SU-DHL-6 (cell line): ENCODE measurements at regions not wholly inside any gene's neighbourhood (a gene's known extent, or its start where the extent isn't known, plus 50 kb on each side); places are given as distances from the start of the nearest gene placed in this dataset.
"Not testable (repeated sequence)": the region's sequence is repeated elsewhere in the genome, so short reads cannot be mapped to it uniquely, and the experiment has no call there.

Experiments used
- H2AFZ ChIP-seq: fragments of 200-600 bp; sonication (generic); 2 replicates; pipeline ENCODE4 v1.6.1; 2014; ENCODE audit warnings: low read depth, mild to moderate bottlenecking, moderate library complexity, mixed read lengths, antibody characterized with exemption, low read length; ENCODE audit not compliant: severe bottlenecking
- H3F3A ChIP-seq: fragments of 200-600 bp; shearing (Covaris generic); 2 replicates; pipeline ENCODE4 v1.6.0; 2016; ENCODE audit warnings: antibody characterized with exemption, mild to moderate bottlenecking; ENCODE audit not compliant: insufficient read depth
- H3K27ac ChIP-seq: fragments of 200-600 bp; sonication (generic); 2 replicates; pipeline ENCODE4 v1.5.1; 2016; ENCODE audit warnings: low read depth, mild to moderate bottlenecking, low read length, moderate library complexity, mixed read lengths
- H3K27me3 ChIP-seq: fragments of 200-600 bp; sonication (generic), shearing (Covaris generic); 2 replicates; pipeline ENCODE4 v1.6.0; 2014; ENCODE audit warnings: mild to moderate bottlenecking, low read length
- H3K36me3 ChIP-seq: fragments of 200-600 bp; sonication (generic); 2 replicates; pipeline ENCODE4 v1.6.1; 2014; ENCODE audit warnings: mild to moderate bottlenecking, low read length, mixed read lengths
- H3K4me2 ChIP-seq: fragments of 300-600, 200-600 bp; shearing (Covaris generic), sonication (generic); 2 replicates; pipeline ENCODE4 v1.6.0; 2014; ENCODE audit warnings: low read length, low read depth, mild to moderate bottlenecking; ENCODE audit not compliant: poor library complexity, severe bottlenecking
- H3K4me3 ChIP-seq: fragments of 200-600 bp; sonication (generic); 2 replicates; pipeline ENCODE4 v1.5.1; 2014; ENCODE audit warnings: antibody characterized with exemption, low read length, mild to moderate bottlenecking, mixed read lengths; ENCODE audit not compliant: insufficient read depth, poor library complexity, severe bottlenecking
- H3K79me2 ChIP-seq: fragments of 200-600 bp; sonication (generic); 2 replicates; pipeline ENCODE4 v1.6.1; 2014; ENCODE audit warnings: mild to moderate bottlenecking, low read length, moderate library complexity; ENCODE audit not compliant: insufficient read depth
- H3K9ac ChIP-seq: fragments of 200-600 bp; sonication (generic); 2 replicates; pipeline ENCODE4 v1.7.0; 2014; ENCODE audit warnings: mild to moderate bottlenecking, low read length
- H3K9me2 ChIP-seq: fragments of 200-600 bp; sonication (generic); replicated peaks from 2 replicates; pipeline ENCODE4 v1.6.1; 2014; ENCODE audit warnings: low read length; ENCODE audit not compliant: insufficient read depth
- H3K9me3 ChIP-seq: fragments of 200-600 bp; sonication (generic); 2 replicates; pipeline ENCODE4 v1.6.1; 2014; ENCODE audit warnings: low read length, mixed read lengths; ENCODE audit not compliant: insufficient read depth
- H4K20me1 ChIP-seq: fragments of 200-600 bp; sonication (generic); 2 replicates; pipeline ENCODE4 v1.6.1; 2014; ENCODE audit warnings: low read depth, mild to moderate bottlenecking, antibody characterized with exemption, low read length, moderate library complexity, mixed read lengths
- CTCF ChIP-seq: fragments of 200-600 bp; sonication (generic); IDR thresholded peaks from one replicate; pipeline ENCODE4 v1.5.1; 2017; ENCODE audit warnings: antibody characterized with exemption, mild to moderate bottlenecking, low read length, moderate library complexity; ENCODE audit not compliant: insufficient read depth, poor library complexity, severe bottlenecking
- EZH2phosphoT487 ChIP-seq: fragments of 200-600 bp; sonication (generic), shearing (Covaris generic); conservative IDR thresholded peaks from 2 replicates; pipeline ENCODE4 v1.6.1; 2018; ENCODE audit warnings: mild to moderate bottlenecking, antibody characterized with exemption, low read length, moderate library complexity, mixed read lengths

- no peaks in the 10 kb centered on the region for H3K9me2 ChIP-seq
- no peak overlapping the region for H3K4me3 ChIP-seq
- no peaks in the 10 kb centered on the region for H3F3A ChIP-seq
- H3K36me3 ChIP-seq = no peaks in the 10 kb centered on the region
- H2AFZ ChIP-seq = no peak overlapping the region
- H3K27me3 ChIP-seq = no peaks in the 10 kb centered on the region
- H4K20me1 ChIP-seq = no peaks in the 10 kb centered on the region
- no peak overlapping the region for H3K27ac ChIP-seq
- H3K9ac ChIP-seq = no peak overlapping the region
- H3K9me3 ChIP-seq = no peaks in the 10 kb centered on the region
- no peak overlapping the region for H3K4me2 ChIP-seq
- H3K79me2 ChIP-seq = no peaks in the 10 kb centered on the region
- no peak for TF ChIP-seq CTCF
- no peak for TF ChIP-seq EZH2phosphoT487
Observed at GRCh38 chr5:4584982-4585381, 555.1 kb upstream of the ADAMTS16 start.

DNA sequence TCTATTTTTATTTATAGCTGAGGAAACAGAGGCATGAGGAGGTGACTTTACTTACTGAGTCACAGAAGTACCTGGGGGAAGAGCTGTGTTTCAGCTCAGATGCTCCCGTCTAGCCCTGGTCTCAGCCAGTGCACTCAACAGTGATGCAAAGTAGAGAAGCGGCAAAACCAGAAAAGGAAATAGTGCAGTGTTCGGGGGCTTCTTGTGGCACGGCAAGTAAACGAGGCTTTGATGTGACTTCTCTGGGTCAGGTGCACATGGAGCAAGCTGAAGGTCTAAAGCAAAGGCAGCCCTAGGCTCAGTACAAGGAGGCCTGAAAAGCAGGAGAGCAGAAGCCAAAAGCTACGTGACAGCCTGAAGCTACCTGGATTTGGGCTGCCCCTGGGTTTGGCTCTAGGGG lies 526.7 kb upstream of the ADAMTS16 start:
- Histone ChIP-seq H3K36me3 (no peaks in the 10 kb centered on the region), H3K27me3 (no peaks in the 10 kb centered on the region), H3K9me2 (no peaks in the 10 kb centered on the region), H3K27ac (no peak overlapping the region), H3K79me2 (no peaks in the 10 kb centered on the region), H3F3A (no peaks in the 10 kb centered on the region), H3K4me3 (no peak overlapping the region), H2AFZ (no peak overlapping the region), H3K9ac (no peak overlapping the region), H3K9me3 (no peaks in the 10 kb centered on the region), H4K20me1 (no peaks in the 10 kb centered on the region), H3K4me2 (no peak overlapping the region)
- TF ChIP-seq EZH2phosphoT487 (no peak), CTCF (no peak)

GRCh38 chr5:4614088-4614487 lies 526.0 kb upstream of the ADAMTS16 start:
- H3K4me2 ChIP-seq = no peak overlapping the region

DNA sequence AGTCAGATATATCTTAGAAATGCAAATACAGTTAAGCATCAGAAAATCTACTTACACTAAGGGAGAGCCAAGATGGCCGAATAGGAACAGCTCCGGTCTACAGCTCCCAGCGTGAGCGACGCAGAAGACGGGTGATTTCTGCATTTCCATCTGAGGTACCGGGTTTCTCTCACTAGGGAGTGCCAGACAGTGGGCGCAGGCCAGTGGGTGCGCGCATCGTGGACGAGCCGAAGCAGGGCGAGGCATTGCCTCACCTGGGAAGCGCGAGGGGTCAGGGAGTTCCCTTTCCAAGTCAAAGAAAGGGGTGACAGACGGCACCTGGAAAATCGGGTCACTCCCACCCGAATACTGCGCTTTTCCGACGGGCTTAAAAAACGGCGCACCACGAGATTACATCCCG lies 524.8 kb upstream of the ADAMTS16 start:
- H3K79me2 ChIP-seq, H4K20me1 ChIP-seq, H3K9me2 ChIP-seq, H3F3A ChIP-seq, H3K4me3 ChIP-seq, H3K9ac ChIP-seq, H3K27me3 ChIP-seq, H2AFZ ChIP-seq, H3K4me2 ChIP-seq, H3K36me3 ChIP-seq, H3K9me3 ChIP-seq, H3K27ac ChIP-seq: not testable (repeated sequence)

More at GRCh38 chr5:4614088-4614487, 526.0 kb upstream of the ADAMTS16 start:
- Histone ChIP-seq H3K27me3 (no peaks in the 10 kb centered on the region), H3K36me3 (no peaks in the 10 kb centered on the region), H3K4me3 (no peak overlapping the region), H3K9ac (no peak overlapping the region), H3K9me2 (no peaks in the 10 kb centered on the region), H3K27ac (no peak overlapping the region), H2AFZ (no peak overlapping the region), H3K79me2 (no peaks in the 10 kb centered on the region), H3F3A (no peaks in the 10 kb centered on the region), H4K20me1 (no peaks in the 10 kb centered on the region), H3K9me3 (no peaks in the 10 kb centered on the region)
- TF ChIP-seq EZH2phosphoT487 (no peak), CTCF (no peak)
